HepG2 (cell line): ENCODE measurements at regions not wholly inside any gene's neighbourhood (a gene's known extent, or its start where the extent isn't known, plus 50 kb on each side); places are given as distances from the start of the nearest gene placed in this dataset.

ENCODE experiments used
- RXRB ChIP-seq: IDR thresholded peaks from 2 replicates; pipeline ENCODE4 v1.6.1; 2016; ENCODE audit warnings: borderline replicate concordance, missing genetic modification reagents, missing compliant biosample characterization
- XRCC5 ChIP-seq: fragments of 200-400 bp; formaldehyde crosslinking; optimal IDR thresholded peaks from 2 replicates; pipeline ENCODE3; 2017; ENCODE audit warnings: mild to moderate bottlenecking, low read length
- ZNF121 ChIP-seq: sonication (generic); formaldehyde crosslinking; IDR thresholded peaks from 2 replicates; pipeline ENCODE4 v1.5.0; 2020; ENCODE audit warnings: mild to moderate bottlenecking, missing genetic modification reagents
- ZNF605 ChIP-seq: sonication (generic); formaldehyde crosslinking; IDR thresholded peaks from 2 replicates; pipeline ENCODE4 v1.8.0; 2022; ENCODE audit warnings: mild to moderate bottlenecking, missing genetic modification reagents
- TF ChIP-seq, protein P1 (sequence below): sonication (generic); formaldehyde crosslinking; IDR thresholded peaks from 2 replicates; pipeline ENCODE4 v1.9.0; 2021; ENCODE audit warnings: missing genetic modification reagents, borderline replicate concordance
- TF ChIP-seq, protein P2 (sequence below): sonication (generic); formaldehyde crosslinking; IDR thresholded peaks from 2 replicates; pipeline ENCODE4 v1.8.0; 2022; ENCODE audit warnings: mild to moderate bottlenecking, missing genetic modification reagents
- TF ChIP-seq, protein P3 (sequence below): sonication (generic); formaldehyde crosslinking; IDR thresholded peaks from 2 replicates; pipeline ENCODE4 v1.5.0; 2020; ENCODE audit warnings: mild to moderate bottlenecking, missing genetic modification reagents, moderate library complexity
- TF ChIP-seq, protein P4 (sequence below), 2 experiments: sonication (generic) in 1 of 2; formaldehyde crosslinking in 1 of 2; IDR thresholded peaks; 2 replicates each; pipeline versions ENCODE4 v1.4.0 to v1.6.1; 2018 to 2020; ENCODE audit warnings: missing genetic modification reagents in 2 of 2, borderline replicate concordance in 1 of 2, low read depth in 1 of 2, mild to moderate bottlenecking in 1 of 2, missing biosample characterization in 1 of 2

DNA sequence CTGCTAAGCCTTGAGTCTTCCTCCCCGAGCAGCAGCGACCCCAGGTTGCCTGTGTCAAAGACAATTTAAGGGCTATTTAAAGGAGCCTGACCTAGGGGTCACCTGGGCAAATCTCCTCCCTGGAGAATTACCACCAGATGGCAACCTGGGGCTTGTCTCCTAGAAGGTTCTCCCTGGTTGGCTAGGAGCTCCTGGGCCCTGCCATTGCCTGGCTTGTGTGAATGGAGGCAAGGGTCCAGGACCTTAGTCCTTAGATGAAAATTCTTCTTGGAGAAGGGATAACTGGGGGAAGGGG lies 51.3 kb upstream of the TAC4 start (continued):
- TF ChIP-seq, protein P1, sequence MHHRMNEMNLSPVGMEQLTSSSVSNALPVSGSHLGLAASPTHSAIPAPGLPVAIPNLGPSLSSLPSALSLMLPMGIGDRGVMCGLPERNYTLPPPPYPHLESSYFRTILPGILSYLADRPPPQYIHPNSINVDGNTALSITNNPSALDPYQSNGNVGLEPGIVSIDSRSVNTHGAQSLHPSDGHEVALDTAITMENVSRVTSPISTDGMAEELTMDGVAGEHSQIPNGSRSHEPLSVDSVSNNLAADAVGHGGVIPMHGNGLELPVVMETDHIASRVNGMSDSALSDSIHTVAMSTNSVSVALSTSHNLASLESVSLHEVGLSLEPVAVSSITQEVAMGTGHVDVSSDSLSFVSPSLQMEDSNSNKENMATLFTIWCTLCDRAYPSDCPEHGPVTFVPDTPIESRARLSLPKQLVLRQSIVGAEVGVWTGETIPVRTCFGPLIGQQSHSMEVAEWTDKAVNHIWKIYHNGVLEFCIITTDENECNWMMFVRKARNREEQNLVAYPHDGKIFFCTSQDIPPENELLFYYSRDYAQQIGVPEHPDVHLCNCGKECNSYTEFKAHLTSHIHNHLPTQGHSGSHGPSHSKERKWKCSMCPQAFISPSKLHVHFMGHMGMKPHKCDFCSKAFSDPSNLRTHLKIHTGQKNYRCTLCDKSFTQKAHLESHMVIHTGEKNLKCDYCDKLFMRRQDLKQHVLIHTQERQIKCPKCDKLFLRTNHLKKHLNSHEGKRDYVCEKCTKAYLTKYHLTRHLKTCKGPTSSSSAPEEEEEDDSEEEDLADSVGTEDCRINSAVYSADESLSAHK (CRISPR knock-in tag) = no peak
- 0 out of 2 replicates have a peak, but pooled peaks have one; percentile 14 for TF ChIP-seq RXRB (CRISPR knock-in tag)
- TF ChIP-seq, protein P2, sequence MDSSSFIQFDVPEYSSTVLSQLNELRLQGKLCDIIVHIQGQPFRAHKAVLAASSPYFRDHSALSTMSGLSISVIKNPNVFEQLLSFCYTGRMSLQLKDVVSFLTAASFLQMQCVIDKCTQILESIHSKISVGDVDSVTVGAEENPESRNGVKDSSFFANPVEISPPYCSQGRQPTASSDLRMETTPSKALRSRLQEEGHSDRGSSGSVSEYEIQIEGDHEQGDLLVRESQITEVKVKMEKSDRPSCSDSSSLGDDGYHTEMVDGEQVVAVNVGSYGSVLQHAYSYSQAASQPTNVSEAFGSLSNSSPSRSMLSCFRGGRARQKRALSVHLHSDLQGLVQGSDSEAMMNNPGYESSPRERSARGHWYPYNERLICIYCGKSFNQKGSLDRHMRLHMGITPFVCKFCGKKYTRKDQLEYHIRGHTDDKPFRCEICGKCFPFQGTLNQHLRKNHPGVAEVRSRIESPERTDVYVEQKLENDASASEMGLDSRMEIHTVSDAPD (CRISPR knock-in tag) = no peak
- TF ChIP-seq ZNF605 (CRISPR knock-in tag) = 0 out of 2 replicates have a peak, but pooled peaks have one; percentile 13
- TF ChIP-seq, protein P3, sequence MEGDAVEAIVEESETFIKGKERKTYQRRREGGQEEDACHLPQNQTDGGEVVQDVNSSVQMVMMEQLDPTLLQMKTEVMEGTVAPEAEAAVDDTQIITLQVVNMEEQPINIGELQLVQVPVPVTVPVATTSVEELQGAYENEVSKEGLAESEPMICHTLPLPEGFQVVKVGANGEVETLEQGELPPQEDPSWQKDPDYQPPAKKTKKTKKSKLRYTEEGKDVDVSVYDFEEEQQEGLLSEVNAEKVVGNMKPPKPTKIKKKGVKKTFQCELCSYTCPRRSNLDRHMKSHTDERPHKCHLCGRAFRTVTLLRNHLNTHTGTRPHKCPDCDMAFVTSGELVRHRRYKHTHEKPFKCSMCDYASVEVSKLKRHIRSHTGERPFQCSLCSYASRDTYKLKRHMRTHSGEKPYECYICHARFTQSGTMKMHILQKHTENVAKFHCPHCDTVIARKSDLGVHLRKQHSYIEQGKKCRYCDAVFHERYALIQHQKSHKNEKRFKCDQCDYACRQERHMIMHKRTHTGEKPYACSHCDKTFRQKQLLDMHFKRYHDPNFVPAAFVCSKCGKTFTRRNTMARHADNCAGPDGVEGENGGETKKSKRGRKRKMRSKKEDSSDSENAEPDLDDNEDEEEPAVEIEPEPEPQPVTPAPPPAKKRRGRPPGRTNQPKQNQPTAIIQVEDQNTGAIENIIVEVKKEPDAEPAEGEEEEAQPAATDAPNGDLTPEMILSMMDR (CRISPR knock-in tag) = peak; percentile 77
- TF ChIP-seq, protein P4, sequence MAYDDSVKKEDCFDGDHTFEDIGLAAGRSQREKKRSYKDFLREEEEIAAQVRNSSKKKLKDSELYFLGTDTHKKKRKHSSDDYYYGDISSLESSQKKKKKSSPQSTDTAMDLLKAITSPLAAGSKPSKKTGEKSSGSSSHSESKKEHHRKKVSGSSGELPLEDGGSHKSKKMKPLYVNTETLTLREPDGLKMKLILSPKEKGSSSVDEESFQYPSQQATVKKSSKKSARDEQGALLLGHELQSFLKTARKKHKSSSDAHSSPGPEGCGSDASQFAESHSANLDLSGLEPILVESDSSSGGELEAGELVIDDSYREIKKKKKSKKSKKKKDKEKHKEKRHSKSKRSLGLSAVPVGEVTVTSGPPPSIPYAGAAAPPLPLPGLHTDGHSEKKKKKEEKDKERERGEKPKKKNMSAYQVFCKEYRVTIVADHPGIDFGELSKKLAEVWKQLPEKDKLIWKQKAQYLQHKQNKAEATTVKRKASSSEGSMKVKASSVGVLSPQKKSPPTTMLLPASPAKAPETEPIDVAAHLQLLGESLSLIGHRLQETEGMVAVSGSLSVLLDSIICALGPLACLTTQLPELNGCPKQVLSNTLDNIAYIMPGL (CRISPR knock-in tag; IDR thresholded peaks at IDR 0.05; ENCODE audit: borderline replicate concordance in 1 of 2, low read depth in 1 of 2) = peak in 1 of 2 experiments; percentile 23; a peak in 1 of 4 replicates
- no peak for TF ChIP-seq ZNF121 (CRISPR knock-in tag)
- peak; percentile 26 for TF ChIP-seq XRCC5
